G401.6 (cell line): ENCODE measurements at regions not wholly inside any gene's neighbourhood (a gene's known extent, or its start where the extent isn't known, plus 50 kb on each side); places are given as distances from the start of the nearest gene placed in this dataset.

Experiments used
- FAIRE-seq: peaks from 2 replicates; lab custom pipeline; 2012; peaks lifted over from hg19 to GRCh38; lab: Jason Lieb, UNC

DNA sequence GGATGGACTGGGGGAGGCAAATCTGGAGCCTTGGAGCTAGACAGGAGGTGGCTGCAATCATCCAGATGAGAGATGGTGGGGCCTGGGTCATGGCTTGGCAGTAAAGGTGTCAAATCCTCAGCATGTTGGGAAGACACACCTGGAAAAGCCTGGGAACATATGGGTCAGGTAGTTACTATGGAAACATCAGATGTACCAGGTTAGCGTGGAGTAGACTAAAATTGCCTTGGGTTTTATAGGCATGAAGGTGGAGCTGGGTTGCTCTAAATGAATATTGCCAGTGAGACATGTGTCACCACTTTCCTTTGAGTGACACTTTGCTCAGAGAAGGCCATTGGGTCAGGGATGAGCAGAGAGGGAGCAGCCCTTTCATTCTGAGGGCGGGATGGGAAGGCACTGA, 473.7 kb downstream of the TBC1D22A start:
- no peak for FAIRE-seq

GRCh38 chr22:47233316-47234243, 471.1 kb downstream of the TBC1D22A start:
- FAIRE-seq, result no peak

GRCh38 chr22:47232753-47233152, 470.3 kb downstream of the TBC1D22A start:
- FAIRE-seq, result no peak

DNA sequence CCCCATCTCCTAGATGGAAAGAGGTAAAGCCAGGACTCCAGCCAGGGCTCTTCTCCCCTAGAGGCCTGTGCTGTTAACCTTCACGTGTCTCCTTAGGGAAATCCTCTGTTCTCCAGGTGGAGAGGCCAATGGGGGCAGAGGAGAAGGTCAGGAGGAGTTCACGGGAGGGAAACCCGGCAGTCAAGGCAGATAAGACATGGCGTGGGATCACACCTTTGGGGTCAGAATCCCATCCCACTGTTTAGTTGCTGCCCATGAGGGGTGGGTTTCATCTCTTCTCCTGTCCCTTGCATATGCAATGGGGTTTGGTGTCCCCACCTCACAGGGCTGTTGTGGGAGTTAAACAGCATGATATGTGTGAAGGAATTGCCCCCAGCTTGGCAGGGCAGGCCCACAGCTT, 469.7 kb downstream of the TBC1D22A start:
- FAIRE-seq, result no peak

DNA sequence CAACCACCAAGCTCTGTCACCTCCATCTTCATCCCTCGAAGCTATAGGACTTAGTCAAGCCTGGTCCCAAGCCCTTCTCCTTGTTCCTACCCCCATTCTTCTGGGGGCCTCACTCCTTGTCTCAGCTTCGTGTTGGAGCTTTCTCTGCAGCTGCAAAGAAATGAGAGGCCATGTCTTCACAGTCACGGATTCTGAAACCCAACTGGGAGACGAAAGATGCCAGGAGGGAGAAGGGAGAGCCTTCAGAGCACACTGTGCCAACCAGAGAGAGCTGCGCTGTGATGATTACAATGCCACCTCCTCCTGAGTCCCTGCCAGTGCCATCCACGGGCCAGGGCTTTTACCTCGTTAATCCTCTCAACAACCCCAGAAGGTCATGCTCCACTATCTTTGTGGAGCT, 469.3 kb downstream of the TBC1D22A start:
- FAIRE-seq, result no peak

- no peak for FAIRE-seq
These were observed 468.3 kb downstream of the TBC1D22A start for GRCh38 chr22:47230741-47231140.

DNA sequence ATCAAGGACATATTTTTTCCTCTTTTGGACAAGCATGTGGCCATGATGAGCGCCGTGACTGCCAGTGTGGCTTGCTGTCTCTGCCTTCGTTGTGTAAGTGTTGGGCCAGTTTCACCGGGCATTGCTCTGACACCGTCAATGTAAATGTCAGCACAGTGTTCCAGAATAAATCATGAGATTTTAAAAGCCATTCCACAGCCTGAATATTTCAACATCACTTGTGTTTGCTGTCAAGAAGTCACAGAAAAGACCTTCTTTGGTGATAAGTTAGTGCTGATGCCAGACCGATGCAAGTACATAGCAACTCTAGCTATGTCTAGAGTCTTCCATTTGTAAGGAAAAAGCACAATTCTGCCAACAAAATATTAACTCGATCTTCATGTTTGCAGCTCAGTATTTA, 467.8 kb downstream of the TBC1D22A start:
- FAIRE-seq, result no peak

DNA sequence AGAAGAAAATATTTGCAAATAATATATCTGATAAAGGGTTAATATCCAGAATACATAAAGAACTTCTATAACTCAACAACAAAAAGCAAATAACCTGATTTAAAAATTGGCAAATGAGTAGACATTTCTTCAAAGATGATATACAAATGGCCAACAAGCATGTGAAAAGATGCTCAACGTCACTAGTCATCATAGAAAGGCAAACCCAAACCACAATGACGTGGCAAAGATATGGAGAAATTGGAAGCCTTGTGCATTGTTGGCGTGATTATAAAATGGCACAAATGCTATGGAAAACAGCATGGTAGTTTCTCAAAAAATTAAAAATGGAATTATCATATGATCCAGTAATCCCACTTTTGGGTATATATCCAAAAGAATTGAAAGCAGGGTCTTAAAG, 466.3 kb downstream of the TBC1D22A start:
- no peak for FAIRE-seq

GRCh38 chr22:47225931-47226633, 463.6 kb downstream of the TBC1D22A start:
- no peak for FAIRE-seq

DNA sequence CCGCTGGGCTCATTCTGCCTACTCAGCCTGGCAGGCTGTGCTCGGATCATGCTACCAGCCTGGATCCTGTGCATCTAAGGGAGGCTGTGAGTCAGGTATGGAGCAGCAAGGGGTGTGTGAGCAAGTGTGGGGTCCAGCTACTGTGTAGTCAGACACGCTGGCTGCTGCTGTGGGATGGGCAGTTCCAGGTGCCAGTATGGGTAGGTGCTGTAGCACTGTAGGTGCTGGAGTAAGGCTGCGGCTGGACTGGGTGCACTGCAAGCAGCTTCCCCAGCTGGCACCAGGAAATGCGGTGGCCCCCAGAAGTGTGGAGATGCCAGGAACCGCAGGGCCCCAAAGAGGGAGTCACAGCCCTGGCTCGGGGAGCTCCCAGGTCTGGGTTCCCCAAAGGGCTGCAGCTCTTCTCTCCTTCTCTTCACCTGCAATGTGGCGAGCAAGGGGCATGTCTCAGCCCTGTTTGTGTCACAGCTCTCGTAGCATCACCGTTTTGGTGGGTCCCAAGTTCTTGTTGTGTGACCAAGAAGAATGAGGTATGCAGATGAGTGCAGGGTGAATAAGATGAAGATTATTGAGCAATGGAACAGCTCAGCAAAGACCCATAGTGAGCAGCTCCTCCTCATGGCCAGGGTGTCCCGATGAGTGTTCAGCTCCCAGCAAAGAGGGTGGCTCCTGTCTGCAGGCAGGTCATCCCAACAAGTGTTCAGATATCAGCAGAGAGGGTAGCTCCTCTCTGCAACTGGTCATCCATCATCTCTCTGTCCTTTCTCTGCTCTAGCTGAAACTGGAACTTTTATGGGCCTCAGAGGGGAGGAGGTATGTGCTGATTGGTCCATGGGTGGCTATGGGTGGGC, 462.9 kb downstream of the TBC1D22A start:
- no peak for FAIRE-seq
